ENCODE measurements at regions not wholly inside any gene's neighbourhood (a gene's known extent, or its start where the extent isn't known, plus 50 kb on each side); places are given as distances from the start of the nearest gene placed in this dataset.
"Not testable (repeated sequence)": the region's sequence is repeated elsewhere in the genome, so short reads cannot be mapped to it uniquely, and the experiment has no call there.

DNA sequence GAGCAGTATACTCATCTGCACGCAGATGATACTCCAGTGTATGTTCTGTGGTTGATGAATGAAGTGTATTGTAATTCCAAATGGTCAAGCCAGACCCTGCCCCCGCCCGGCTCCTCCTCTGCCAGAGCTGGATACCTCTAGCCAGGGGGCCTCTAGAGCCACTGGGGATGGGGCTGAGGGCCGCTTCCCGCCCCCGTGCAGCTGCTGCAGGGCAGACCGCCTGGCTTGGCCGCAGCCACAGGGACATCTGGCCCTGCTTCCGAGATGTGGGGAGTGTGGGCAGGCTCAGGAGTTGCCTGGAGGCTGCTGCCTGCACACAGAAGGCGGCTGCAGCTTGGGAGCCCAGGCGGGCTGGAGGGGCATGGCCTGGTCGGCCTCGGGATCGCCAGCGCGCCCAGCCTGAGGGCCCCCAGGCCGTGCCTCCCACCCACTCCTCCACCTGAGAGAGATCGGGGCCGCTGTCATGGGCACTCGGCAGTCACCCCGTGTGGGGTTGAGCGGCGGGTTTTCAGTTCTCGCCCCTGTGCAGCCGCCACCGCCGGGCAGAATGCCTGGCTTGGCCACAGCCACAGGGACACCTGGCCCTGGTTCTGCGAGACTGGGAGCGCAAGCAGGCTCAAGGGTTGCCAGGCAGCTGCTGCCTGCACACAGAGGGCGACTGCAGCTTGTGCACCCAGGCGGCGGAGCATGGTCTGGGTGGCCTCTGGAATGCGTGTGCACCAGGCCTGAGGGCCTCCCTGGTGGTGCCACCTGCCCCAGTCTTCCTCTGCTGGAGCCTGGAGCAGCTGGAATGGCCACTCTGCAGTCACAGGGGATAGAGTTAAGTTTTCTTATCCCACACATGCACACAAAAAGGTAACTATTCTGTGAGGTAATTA, 1643.7 kb downstream of the SPATA31A7 start:
- DNase-seq (ENCODE audit: low read depth): not testable (repeated sequence)

DNA sequence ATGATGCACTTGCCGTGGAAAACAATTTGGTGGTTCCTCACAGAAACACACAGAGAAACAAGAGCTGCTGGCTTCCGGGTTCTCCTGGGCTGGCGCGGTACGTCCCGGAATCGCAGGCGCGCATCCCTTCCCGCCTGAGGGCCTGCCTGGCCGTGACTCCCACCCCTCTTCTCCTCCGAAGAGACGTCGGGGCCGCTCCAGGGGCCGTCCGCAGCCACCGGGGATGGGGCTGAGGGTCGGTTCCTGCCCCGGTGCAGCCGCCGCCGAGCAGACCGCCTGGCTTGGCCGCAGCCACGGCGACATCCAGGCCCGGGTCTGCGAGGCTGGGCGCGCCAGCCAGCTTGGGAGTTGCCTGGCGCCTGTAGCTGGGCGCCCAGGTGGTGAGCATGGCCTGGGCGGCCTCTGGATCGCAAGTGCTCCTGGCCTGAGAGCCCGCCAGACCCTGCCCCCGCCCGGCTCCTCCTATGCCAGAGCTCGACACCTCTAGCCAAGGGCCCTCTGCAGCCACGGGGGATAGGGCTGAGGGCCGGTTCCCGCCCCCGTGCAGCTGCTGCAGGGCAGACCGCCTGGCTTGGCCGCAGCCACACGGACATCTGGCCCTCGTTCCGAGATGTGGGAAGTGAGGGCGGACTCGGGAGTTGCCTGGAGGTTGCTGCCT, 1647.5 kb downstream of the SPATA31A7 start:
- not testable (repeated sequence) for DNase-seq (ENCODE audit: low read depth)

- DNase-seq (ENCODE audit: low read depth): peak; percentile 45
Measured at GRCh38 chr9:62838024-62838718, 1648.3 kb downstream of the SPATA31A7 start.

GRCh38 chr9:62839168-62839567, 1649.3 kb downstream of the SPATA31A7 start:
- DNase-seq (ENCODE audit: low read depth): not testable (repeated sequence)

- not testable (repeated sequence) for DNase-seq (ENCODE audit: low read depth)
Measured at GRCh38 chr9:62843145-62843544, 1653.3 kb downstream of the SPATA31A7 start.

DNA sequence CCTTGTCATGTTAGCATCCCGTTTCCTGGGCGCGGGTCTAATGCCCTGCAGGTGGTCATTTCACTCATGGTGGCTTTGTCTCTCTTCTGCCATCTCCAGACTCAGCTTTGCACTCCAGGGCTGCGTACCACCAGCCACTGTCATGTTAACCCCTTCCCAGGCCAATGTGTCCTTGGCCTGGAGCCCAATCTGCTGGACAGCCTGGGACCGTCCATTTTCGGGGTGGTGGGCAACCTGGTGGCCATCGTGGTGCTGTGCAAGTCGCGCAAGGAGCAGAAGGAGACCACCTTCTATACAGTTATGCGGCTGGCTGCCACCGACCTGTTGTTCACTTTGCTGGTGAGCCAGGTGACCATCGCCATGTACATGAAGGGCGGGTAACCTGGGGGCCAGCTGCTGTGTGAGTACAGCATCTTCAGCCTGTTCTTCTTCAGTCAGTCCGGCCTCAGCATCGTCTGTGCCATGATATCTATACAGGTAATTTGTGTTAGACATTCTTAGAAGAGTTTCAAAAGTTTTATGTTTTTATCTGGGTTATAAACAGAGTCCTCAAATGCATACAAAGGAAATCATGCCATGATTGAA, 1654.0 kb downstream of the SPATA31A7 start:
- DNase-seq (ENCODE audit: low read depth): not testable (repeated sequence)

GRCh38 chr9:62844681-62845185, 1654.9 kb downstream of the SPATA31A7 start:
- not testable (repeated sequence) for DNase-seq (ENCODE audit: low read depth)

DNA sequence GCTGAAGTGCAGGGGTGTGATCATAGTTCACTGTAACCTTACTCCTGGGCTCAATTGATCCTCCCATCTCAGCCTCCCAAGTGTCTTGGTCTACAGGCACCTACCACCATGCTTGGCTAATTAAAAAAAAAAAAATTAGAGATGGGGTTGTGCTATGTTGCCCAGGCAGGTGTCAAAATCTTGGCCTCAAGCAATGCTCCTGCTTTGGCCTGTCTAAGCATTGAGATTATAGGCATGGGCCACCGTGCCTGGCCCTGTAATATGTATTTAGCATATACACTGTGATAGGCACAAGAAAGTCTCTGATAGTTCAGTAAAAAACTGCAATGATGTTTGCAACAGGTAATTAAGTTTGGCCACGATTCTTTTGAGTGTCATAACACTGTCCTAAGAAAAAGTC, 1658.4 kb downstream of the SPATA31A7 start:
- DNase-seq (ENCODE audit: low read depth): not testable (repeated sequence)

DNA sequence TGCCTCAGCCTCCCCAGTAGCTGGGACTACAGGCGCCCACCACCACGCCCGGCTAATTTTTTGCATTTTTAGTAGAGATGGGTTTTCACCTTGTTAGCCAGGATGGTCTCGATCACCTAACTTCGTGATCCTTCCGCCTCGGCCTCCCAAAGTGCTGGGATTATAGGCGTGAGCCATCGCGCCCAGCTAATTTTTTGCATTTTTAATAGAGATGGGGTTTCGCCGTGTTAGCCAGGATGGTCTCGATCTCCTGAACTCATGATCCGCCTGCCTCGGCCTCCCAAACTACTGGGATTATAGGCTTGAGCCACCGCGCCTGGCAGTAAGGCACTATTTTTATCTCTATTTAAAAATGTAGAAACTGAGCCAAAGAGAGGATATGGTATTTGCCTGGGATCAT, 1660.2 kb downstream of the SPATA31A7 start:
- DNase-seq (ENCODE audit: low read depth): not testable (repeated sequence)

DNA sequence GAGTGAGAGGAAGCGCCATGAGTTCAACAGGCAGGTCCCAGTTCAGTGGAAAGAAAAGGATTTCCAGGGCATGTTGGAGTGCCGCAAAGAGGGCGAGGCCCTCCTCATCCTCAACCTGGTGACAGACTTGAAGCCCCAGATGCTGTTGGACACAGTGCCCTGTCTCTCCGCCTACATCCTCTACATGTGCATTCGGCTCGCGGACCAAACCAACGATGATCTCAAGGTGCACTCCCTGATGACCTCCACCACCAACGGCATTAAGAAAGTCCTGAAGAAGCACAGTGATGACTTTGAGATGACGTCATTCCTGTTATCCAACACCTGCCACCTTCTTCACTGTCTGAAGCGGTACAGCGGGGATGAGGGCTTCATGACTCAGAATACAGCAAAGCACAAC, 1667.4 kb downstream of the SPATA31A7 start:
- DNase-seq (ENCODE audit: low read depth): not testable (repeated sequence)

GRCh38 chr9:62858240-62858639, 1668.4 kb downstream of the SPATA31A7 start:
- not testable (repeated sequence) for DNase-seq (ENCODE audit: low read depth)

DNA sequence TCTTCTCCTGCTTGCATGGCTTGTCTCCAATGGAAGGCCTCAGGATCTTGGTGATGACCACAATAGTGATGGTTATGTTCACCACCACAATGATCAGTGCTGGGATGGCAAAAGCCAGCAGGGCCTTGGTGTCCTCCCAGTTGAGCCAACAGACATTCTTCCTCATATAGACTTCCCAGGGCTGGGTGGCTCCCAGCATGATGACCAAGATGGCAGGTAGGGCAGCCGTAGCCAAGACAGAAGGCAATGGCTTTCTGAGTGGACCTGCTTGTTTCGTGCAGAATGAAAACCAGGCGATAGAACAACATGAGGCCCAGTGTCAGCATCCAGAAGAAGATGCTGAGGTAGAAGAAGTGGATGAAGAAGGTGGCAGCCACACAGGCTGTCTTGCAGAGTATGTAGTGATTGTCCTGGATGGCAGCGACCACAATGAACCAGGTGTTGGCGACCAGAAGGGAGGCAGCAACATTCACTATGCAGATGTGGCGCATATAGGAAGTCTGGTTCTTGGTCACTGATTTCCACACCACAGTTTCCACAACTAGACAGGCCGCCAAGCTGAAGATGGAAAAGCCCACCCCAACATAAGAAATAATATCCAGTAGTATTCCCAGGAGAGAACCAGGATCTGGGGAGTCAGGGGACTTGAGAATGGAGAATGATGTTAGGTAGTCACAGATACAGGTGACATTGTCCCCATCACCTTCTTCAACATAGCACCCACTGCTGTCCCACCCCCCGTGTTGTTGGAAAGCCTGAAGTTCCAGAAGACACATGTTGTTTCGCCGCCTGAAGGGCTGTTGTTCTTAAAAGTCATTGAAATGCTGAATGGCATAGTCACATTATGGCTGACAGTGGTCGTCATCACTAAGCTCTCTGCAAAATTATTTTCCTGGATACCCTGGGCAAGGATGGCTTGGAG, 1671.4 kb downstream of the SPATA31A7 start:
- not testable (repeated sequence) for DNase-seq (ENCODE audit: low read depth)

- not testable (repeated sequence) for DNase-seq (ENCODE audit: low read depth)
Measured at GRCh38 chr9:62862180-62862579, 1672.3 kb downstream of the SPATA31A7 start.

GRCh38 chr9:62863319-62863718, 1673.5 kb downstream of the SPATA31A7 start:
- DNase-seq (ENCODE audit: low read depth): not testable (repeated sequence)

DNA sequence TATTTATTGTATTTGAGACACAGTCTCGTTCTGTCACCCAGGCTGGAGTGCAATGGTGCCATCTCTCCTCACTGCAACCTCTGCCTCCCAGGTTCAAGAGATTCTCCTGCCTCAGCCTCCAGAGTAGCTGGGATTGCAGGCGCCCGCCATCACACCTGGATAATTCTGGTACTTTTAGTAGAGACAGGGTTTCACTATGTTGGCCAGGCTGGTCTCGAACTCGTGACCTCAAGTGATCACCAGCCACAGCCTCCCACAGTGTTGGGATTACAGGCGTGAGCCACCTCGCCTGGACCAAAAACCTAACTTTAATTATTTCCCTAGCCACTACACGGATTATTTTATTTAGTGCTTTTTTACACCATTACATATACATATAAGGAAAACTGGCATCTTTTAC, 1674.0 kb downstream of the SPATA31A7 start:
- DNase-seq (ENCODE audit: low read depth): not testable (repeated sequence)

DNA sequence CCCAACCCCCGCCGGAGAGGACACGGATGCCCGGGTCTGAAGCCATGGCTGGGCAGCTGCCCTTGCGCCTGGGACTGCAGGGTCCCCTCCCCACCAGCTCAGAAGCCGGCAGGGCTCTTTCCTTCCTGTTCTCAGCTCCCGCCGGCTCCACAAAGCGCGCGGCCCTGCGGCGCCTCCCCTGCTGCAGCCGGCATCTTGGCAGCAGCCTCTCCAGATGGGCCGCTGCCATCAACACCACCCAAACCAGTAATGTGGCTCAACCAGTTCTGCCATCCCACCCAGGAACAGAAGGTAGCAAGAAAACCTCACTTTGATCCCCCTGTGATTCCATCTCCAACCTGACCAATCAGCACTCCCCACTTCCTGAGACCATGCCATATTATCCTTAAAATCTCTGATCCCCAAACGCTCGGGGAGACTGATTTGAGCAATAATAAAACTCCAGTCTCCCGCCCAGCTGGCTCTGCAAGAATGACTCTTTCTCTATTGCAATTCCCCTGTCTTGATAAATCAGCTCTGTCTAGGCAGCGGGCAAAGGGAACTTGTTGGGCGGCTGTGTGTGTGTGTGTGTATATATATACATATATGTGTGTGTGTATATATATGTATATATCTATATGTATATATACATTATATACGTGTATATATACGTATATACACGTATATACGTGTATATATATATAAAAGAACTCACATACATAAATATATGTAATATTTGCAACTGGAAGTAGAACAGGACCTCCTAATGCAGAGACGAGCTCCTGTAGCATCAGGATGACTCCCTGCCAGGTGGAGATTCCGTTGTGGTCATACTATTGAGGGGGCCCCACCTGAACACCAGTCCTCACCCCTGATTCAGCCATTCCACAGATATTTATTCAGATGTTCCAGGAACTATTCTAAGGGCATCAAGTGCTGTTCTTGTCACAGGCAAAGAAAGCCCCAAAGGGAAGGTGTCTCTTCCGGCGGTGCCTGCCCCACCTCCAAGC, 1674.9 kb downstream of the SPATA31A7 start:
- not testable (repeated sequence) for DNase-seq (ENCODE audit: low read depth)

- DNase-seq (ENCODE audit: low read depth): not testable (repeated sequence)
Measured at GRCh38 chr9:62869061-62869460, 1679.2 kb downstream of the SPATA31A7 start.

DNA sequence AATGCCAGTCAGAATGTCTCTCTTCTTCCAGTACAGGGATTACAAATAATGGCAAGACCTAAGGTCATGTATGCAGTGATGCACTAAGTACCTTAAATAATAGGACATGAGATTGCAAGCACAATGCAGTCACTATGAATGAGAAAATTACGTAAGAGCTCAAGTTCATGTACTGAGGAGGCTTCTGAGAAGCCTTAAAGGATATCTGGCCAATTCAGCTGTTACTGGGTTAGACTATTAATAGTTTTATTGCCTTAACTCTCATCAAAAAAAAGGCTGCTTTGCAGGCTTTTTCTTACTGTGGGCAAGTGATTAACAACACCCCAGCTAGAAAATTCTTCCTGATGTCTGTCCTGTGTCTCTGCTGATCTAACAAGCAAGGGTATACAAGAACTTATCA, 1681.9 kb downstream of the SPATA31A7 start:
- not testable (repeated sequence) for DNase-seq (ENCODE audit: low read depth)

DNA sequence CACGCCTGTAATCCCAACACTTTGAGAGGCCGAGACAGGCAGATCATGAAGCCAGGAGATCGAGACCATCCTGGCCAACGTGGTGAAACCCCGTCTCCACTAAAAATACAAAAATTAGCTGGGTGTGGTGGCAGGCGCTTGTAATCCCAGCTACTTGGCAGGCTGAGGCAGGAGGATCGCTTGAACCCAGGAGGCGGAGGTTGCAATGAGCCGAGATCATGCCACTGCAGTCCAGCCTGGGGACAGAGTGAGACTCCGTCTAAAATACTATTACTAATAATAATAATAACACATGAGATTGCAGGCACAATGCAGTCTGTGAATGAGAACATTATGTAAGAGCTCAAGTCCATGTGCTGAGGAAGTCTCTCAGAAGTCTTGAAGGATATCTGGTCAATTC, 1684.4 kb downstream of the SPATA31A7 start:
- DNase-seq (ENCODE audit: low read depth): not testable (repeated sequence)

All from forelimb muscle (tissue), 1 donor.